Activated CD8-positive, alpha-beta T cell treated with anti-CD3 and anti-CD28 coated beads for 36 hours (primary cell): ENCODE measurements at regions not wholly inside any gene's neighbourhood (a gene's known extent, or its start where the extent isn't known, plus 50 kb on each side); places are given as distances from the start of the nearest gene placed in this dataset.

Experiments
- ATAC-seq: fragments of 200-7000 bp; cut with Tn5 transposase; one replicate; pipeline ENCODE4 v1.10.0; 2021; ENCODE audit warnings: mild to moderate bottlenecking, moderate library complexity
- CTCF ChIA-PET: fragments of 350-600 bp; sonication (Branson Sonifier 250); formaldehyde crosslinking; loops from one replicate; lab custom pipeline; 2021; ENCODE audit warnings: antibody characterized with exemption; lab: Charles Lee
- POLR2A ChIA-PET: fragments of 350-600 bp; sonication (Branson Sonifier 250); formaldehyde crosslinking; loops from one replicate; lab custom pipeline; 2021; ENCODE audit warnings: antibody characterized with exemption; lab: Charles Lee
- DNase-seq: peaks from one replicate; pipeline ENCODE4 v3.0.0-alpha.2; 2020
- H3K27ac Mint-ChIP-seq: one replicate; pipeline ENCODE4 v1.8.0; 2021; ENCODE audit warnings: mild to moderate bottlenecking, mixed read lengths
- H3K27me3 Mint-ChIP-seq: one replicate; pipeline ENCODE4 v1.8.0; 2021; ENCODE audit warnings: mixed read lengths
- H3K36me3 Mint-ChIP-seq: one replicate; pipeline ENCODE4 v1.8.0; 2021; ENCODE audit warnings: low read depth, mixed read lengths
- H3K4me1 Mint-ChIP-seq: one replicate; pipeline ENCODE4 v1.8.0; 2021; ENCODE audit warnings: low read depth, mixed read lengths
- H3K4me3 Mint-ChIP-seq: one replicate; pipeline ENCODE4 v1.8.0; 2021; ENCODE audit warnings: mild to moderate bottlenecking, moderate library complexity, mixed read lengths
- H3K9me3 Mint-ChIP-seq: one replicate; pipeline ENCODE4 v1.8.0; 2021; ENCODE audit warnings: mixed read lengths
- CTCF ChIP-seq: fragments of 200-600 bp; IDR thresholded peaks from one replicate; pipeline ENCODE4 v1.8.0; 2022; ENCODE audit warnings: antibody characterized with exemption, mild to moderate bottlenecking
- intact Hi-C: fragments of 100-400 bp; cut with micrococcal nuclease; formaldehyde crosslinking; loops from one replicate; pipeline ENCODE4 v1.10.0; 2022

GRCh38 chrX:99480728-99481127 lies 929.3 kb downstream of the PCDH19 start:
- intact Hi-C loops: no loop called here
- no peak for TF ChIP-seq CTCF
- H3K36me3 Mint-ChIP-seq: no peaks in the 10 kb centered on the region
- no peak overlapping the region for H3K27ac Mint-ChIP-seq
- H3K9me3 Mint-ChIP-seq: no peaks in the 10 kb centered on the region
- POLR2A ChIA-PET: no interaction called here
- ATAC-seq (no peak), DNase-seq (no peak)
- no peaks in the 10 kb centered on the region for H3K27me3 Mint-ChIP-seq
- CTCF ChIA-PET: no interaction called here
- H3K4me3 Mint-ChIP-seq: no peak overlapping the region
- no peaks in the 10 kb centered on the region for H3K4me1 Mint-ChIP-seq

- POLR2A ChIA-PET: no interaction called here
- Mint-ChIP-seq H3K36me3 (no peaks in the 10 kb centered on the region), H3K27me3 (no peaks in the 10 kb centered on the region), H3K4me1 (no peaks in the 10 kb centered on the region), H3K9me3 (no peaks in the 10 kb centered on the region), H3K4me3 (no peak overlapping the region), H3K27ac (no peak overlapping the region)
- no peak for DNase-seq
- intact Hi-C loops: no loop called here
- no peak for ATAC-seq
- no peak for TF ChIP-seq CTCF
- CTCF ChIA-PET: no interaction called here
Measured at GRCh38 chrX:99469439-99469838, 940.6 kb downstream of the PCDH19 start.

GRCh38 chrX:99468993-99469392 lies 941.1 kb downstream of the PCDH19 start:
- POLR2A ChIA-PET: no interaction called here
- H3K27ac Mint-ChIP-seq: no peak overlapping the region
- intact Hi-C loops: no loop called here
- H3K4me3 Mint-ChIP-seq: no peak overlapping the region
- no peaks in the 10 kb centered on the region for H3K4me1 Mint-ChIP-seq
- H3K27me3 Mint-ChIP-seq: no peaks in the 10 kb centered on the region
- DNase-seq (no peak), ATAC-seq (no peak)
- H3K36me3 Mint-ChIP-seq: no peaks in the 10 kb centered on the region
- TF ChIP-seq CTCF: no peak
- CTCF ChIA-PET: no interaction called here
- H3K9me3 Mint-ChIP-seq: no peaks in the 10 kb centered on the region

GRCh38 chrX:99461223-99461622 lies 948.9 kb downstream of the PCDH19 start:
- POLR2A ChIA-PET: no interaction called here
- CTCF ChIA-PET: no interaction called here
- Mint-ChIP-seq H3K27ac (no peak overlapping the region), H3K9me3 (no peaks in the 10 kb centered on the region), H3K4me1 (no peaks in the 10 kb centered on the region), H3K27me3 (no peaks in the 10 kb centered on the region), H3K36me3 (no peaks in the 10 kb centered on the region), H3K4me3 (no peak overlapping the region)
- DNase-seq (no peak), ATAC-seq (no peak)
- intact Hi-C loops: no loop called here
- TF ChIP-seq CTCF: no peak

GRCh38 chrX:99445336-99445735 lies 964.7 kb downstream of the PCDH19 start:
- Mint-ChIP-seq H3K4me1 (no peaks in the 10 kb centered on the region), H3K27me3 (no peaks in the 10 kb centered on the region), H3K9me3 (no peaks in the 10 kb centered on the region), H3K4me3 (no peak overlapping the region), H3K36me3 (no peaks in the 10 kb centered on the region), H3K27ac (no peak overlapping the region)
- intact Hi-C loops: no loop called here
- DNase-seq: no peak
- CTCF ChIA-PET: no interaction called here
- ATAC-seq: no peak
- POLR2A ChIA-PET: no interaction called here
- TF ChIP-seq CTCF: no peak
